ENCODE measurements at regions not wholly inside any gene's neighbourhood (a gene's known extent, or its start where the extent isn't known, plus 50 kb on each side); places are given as distances from the start of the nearest gene placed in this dataset.
A peak's percentile ranks its signal among the peaks of the same experiment; 100 is the strongest.

GRCh38 chr1:182249201-182249676 lies 142.4 kb downstream of the GLUL start (continued):
- TF ChIP-seq TFDP2 (CRISPR knock-in tag; IDR thresholded peaks at IDR 0.05) (peak; percentile 76), HHEX (CRISPR knock-in tag; IDR thresholded peaks at IDR 0.05) (no peak), ZNF782 (CRISPR knock-in tag; IDR thresholded peaks at IDR 0.05; ENCODE audit: borderline replicate concordance) (no peak), RAD21 (CRISPR knock-in tag; IDR thresholded peaks at IDR 0.05) (0 out of 2 replicates have a peak, but pooled peaks have one; percentile 19), CBX1 (IDR thresholded peaks at IDR 0.05; ENCODE audit: low read depth) (no peak), XBP1 (CRISPR knock-in tag; IDR thresholded peaks at IDR 0.05) (no peak), ZNF160 (CRISPR knock-in tag; IDR thresholded peaks at IDR 0.05) (no peak), ARID2 (CRISPR knock-in tag; IDR thresholded peaks at IDR 0.05; ENCODE audit: borderline replicate concordance) (no peak), ZNF296 (CRISPR knock-in tag; conservative IDR thresholded peaks at IDR 0.05) (no peak), MAFK (conservative IDR thresholded peaks at IDR 0.05 in 1 of 2, IDR thresholded peaks at IDR 0.05 in 1 of 2; ENCODE audit: low read length in 2 of 2) (no peak), NONO (IDR thresholded peaks at IDR 0.05) (no peak), NONO (CRISPR knock-in tag; conservative IDR thresholded peaks at IDR 0.05) (peak; percentile 53; the same call in 1 of the 2 replicates), ZNF335 (CRISPR knock-in tag; IDR thresholded peaks at IDR 0.05) (no peak), ZNF33B (CRISPR knock-in tag; IDR thresholded peaks at IDR 0.05) (no peak), MYC (CRISPR knock-in tag; IDR thresholded peaks at IDR 0.05; ENCODE audit: borderline replicate concordance) (no peak; the same call in 1 of the 2 replicates), DR1 (CRISPR knock-in tag; IDR thresholded peaks at IDR 0.05) (no peak), ZNF432 (CRISPR knock-in tag; IDR thresholded peaks at IDR 0.05; ENCODE audit: borderline replicate concordance) (no peak), NR2C2 (CRISPR knock-in tag; IDR thresholded peaks at IDR 0.05; ENCODE audit: borderline replicate concordance) (peak; percentile 38; the same call in 1 of the 2 replicates), MATR3 (CRISPR knock-in tag; IDR thresholded peaks at IDR 0.05) (no peak), PRMT3 (CRISPR knock-in tag; IDR thresholded peaks at IDR 0.05; ENCODE audit: borderline replicate concordance, low read depth) (no peak), ZNF136 (CRISPR knock-in tag; IDR thresholded peaks at IDR 0.05; ENCODE audit: low read depth) (no peak), GPBP1L1 (CRISPR knock-in tag; IDR thresholded peaks at IDR 0.05) (no peak), ATF7 (IDR thresholded peaks at IDR 0.05) (no peak), ATF7 (CRISPR knock-in tag; IDR thresholded peaks at IDR 0.05) (peak; percentile 63; the same call in 1 of the 2 replicates)
